ENCODE measurements at regions not wholly inside any gene's neighbourhood (a gene's known extent, or its start where the extent isn't known, plus 50 kb on each side); places are given as distances from the start of the nearest gene placed in this dataset.
A peak's percentile ranks its signal among the peaks of the same experiment; 100 is the strongest.
"Not testable (repeated sequence)": the region's sequence is repeated elsewhere in the genome, so short reads cannot be mapped to it uniquely, and the experiment has no call there.

- no peak for DNase-seq (ENCODE audit: low read depth)
- TF ChIP-seq MAX (IDR thresholded peaks at IDR 0.05; ENCODE audit: low read depth, low read length) (no peak), MYC (IDR thresholded peaks at IDR 0.05; ENCODE audit: low read depth, low read length) (no peak), POLR2A (IDR thresholded peaks at IDR 0.05; ENCODE audit: extremely low read depth, insufficient read length) (no peak)
Observed at GRCh38 chr7:145104400-145104799, 268.5 kb upstream of the TPK1 start.

GRCh38 chr7:145102199-145102598 is 266.3 kb upstream of the TPK1 start:
- not testable (repeated sequence) for DNase-seq (ENCODE audit: low read depth); H3K4me3 ChIP-seq (ENCODE audit: low read depth, low read length)

More at GRCh38 chr7:145104400-145104799, 268.5 kb upstream of the TPK1 start:
- no peak overlapping the region for H3K4me3 ChIP-seq (ENCODE audit: low read depth, low read length)

GRCh38 chr7:145092766-145093165 is 256.9 kb upstream of the TPK1 start:
- no peak for TF ChIP-seq CTCF (IDR thresholded peaks at IDR 0.05; ENCODE audit: low read depth, low read length)
- no peak for TF ChIP-seq MAX (IDR thresholded peaks at IDR 0.05; ENCODE audit: low read depth, low read length)

GRCh38 chr7:145088111-145088745 is 252.4 kb upstream of the TPK1 start:
- no peak for DNase-seq (ENCODE audit: low read depth)

More at GRCh38 chr7:145092766-145093165, 256.9 kb upstream of the TPK1 start:
- DNase-seq (ENCODE audit: low read depth) = no peak
- H3K4me3 ChIP-seq (ENCODE audit: low read depth, low read length) = no peak overlapping the region

GRCh38 chr7:145082366-145083161 is 246.7 kb upstream of the TPK1 start:
- TF ChIP-seq MYC (IDR thresholded peaks at IDR 0.05; ENCODE audit: low read depth, low read length) (no peak), CTCF (IDR thresholded peaks at IDR 0.05; ENCODE audit: low read depth, low read length) (no peak), MAX (IDR thresholded peaks at IDR 0.05; ENCODE audit: low read depth, low read length) (no peak), POLR2A (IDR thresholded peaks at IDR 0.05; ENCODE audit: extremely low read depth, insufficient read length) (no peak)
- peak; percentile 26 for DNase-seq (ENCODE audit: low read depth)
- no peak overlapping the region for H3K4me3 ChIP-seq (ENCODE audit: low read depth, low read length)

More at GRCh38 chr7:145088111-145088745, 252.4 kb upstream of the TPK1 start:
- no peak overlapping the region for H3K4me3 ChIP-seq (ENCODE audit: low read depth, low read length)
- TF ChIP-seq POLR2A (IDR thresholded peaks at IDR 0.05; ENCODE audit: extremely low read depth, insufficient read length) (no peak), MAX (IDR thresholded peaks at IDR 0.05; ENCODE audit: low read depth, low read length) (no peak), CTCF (IDR thresholded peaks at IDR 0.05; ENCODE audit: low read depth, low read length) (no peak), MYC (IDR thresholded peaks at IDR 0.05; ENCODE audit: low read depth, low read length) (no peak)

- TF ChIP-seq MYC (IDR thresholded peaks at IDR 0.05; ENCODE audit: low read depth, low read length) = no peak
- TF ChIP-seq POLR2A (IDR thresholded peaks at IDR 0.05; ENCODE audit: extremely low read depth, insufficient read length) = no peak
- no peak for TF ChIP-seq CTCF (IDR thresholded peaks at IDR 0.05; ENCODE audit: low read depth, low read length)
- no peak for TF ChIP-seq MAX (IDR thresholded peaks at IDR 0.05; ENCODE audit: low read depth, low read length)
- H3K4me3 ChIP-seq (ENCODE audit: low read depth, low read length) = no peak overlapping the region
- no peak for DNase-seq (ENCODE audit: low read depth)
Observed at GRCh38 chr7:145065473-145065872, 229.6 kb upstream of the TPK1 start.

Data from NB4 (cell line).